CD14-positive monocyte (primary cell): ENCODE measurements at regions not wholly inside any gene's neighbourhood (a gene's known extent, or its start where the extent isn't known, plus 50 kb on each side); places are given as distances from the start of the nearest gene placed in this dataset.

ENCODE experiments used
- DNase-seq, 3 donors: peaks; one replicate each; pipeline ENCODE4 v3.0.0-alpha.2; 2011 to 2022
- H2AFZ ChIP-seq: 2 replicates; pipeline ENCODE4 v1.6.0; 2012; ENCODE audit warnings: mild to moderate bottlenecking, low read depth, low read length, inconsistent platforms; ENCODE audit not compliant: insufficient read depth, poor library complexity, severe bottlenecking
- H3K27ac ChIP-seq, 2 donors: 1 replicate in 1 of 2; 2 replicates in 1 of 2; pipeline ENCODE4 v1.5.1; 2012 to 2013; ENCODE audit warnings: low read length in 2 of 2, control low read depth in 1 of 2, inconsistent platforms in 1 of 2, low read depth in 1 of 2, mild to moderate bottlenecking in 1 of 2
- H3K27me3 ChIP-seq, 2 donors: one replicate each; pipeline versions ENCODE4 v1.6.0 to v1.6.1; 2011 to 2013; ENCODE audit warnings: low read length in 2 of 2; ENCODE audit not compliant: control insufficient read depth in 2 of 2, insufficient read depth in 2 of 2
- H3K36me3 ChIP-seq, 2 donors: replicated peaks in 1 of 2; 1 replicate in 1 of 2; 2 replicates in 1 of 2; pipeline versions ENCODE4 v1.5.1 to v1.6.1; 2012 to 2013; ENCODE audit warnings: low read length in 2 of 2, control low read depth in 1 of 2, inconsistent platforms in 1 of 2, mild to moderate bottlenecking in 1 of 2; ENCODE audit not compliant: insufficient read depth in 2 of 2, control insufficient read depth in 1 of 2
- H3K4me1 ChIP-seq, 2 donors: 1 replicate in 1 of 2; 2 replicates in 1 of 2; pipeline versions ENCODE4 v1.5.1 to v1.6.1; 2012 to 2013; ENCODE audit warnings: low read length in 2 of 2, control low read depth in 1 of 2, inconsistent platforms in 1 of 2, mild to moderate bottlenecking in 1 of 2, moderate library complexity in 1 of 2; ENCODE audit not compliant: insufficient read depth in 2 of 2, control insufficient read depth in 1 of 2
- H3K4me2 ChIP-seq: replicated peaks from 2 replicates; pipeline ENCODE3; 2012; ENCODE audit warnings: low read length, moderate library complexity, mild to moderate bottlenecking; ENCODE audit not compliant: poor library complexity, severe bottlenecking; ENCODE audit errors: extremely low read depth
- H3K4me3 ChIP-seq, 3 experiments: fragments of 200-600 bp in 1 of 3; sonication (generic) in 1 of 3; replicated peaks in 1 of 3; 1 replicate in 2 of 3; 2 replicates in 1 of 3; pipeline ENCODE4 v1.5.1; 2011 to 2013; ENCODE audit warnings: low read length in 3 of 3, mild to moderate bottlenecking in 3 of 3, control low read depth in 2 of 3, low read depth in 2 of 3, inconsistent platforms in 1 of 3, moderate library complexity in 1 of 3
- H3K79me2 ChIP-seq: 2 replicates; pipeline ENCODE4 v1.6.0; 2012; ENCODE audit warnings: mild to moderate bottlenecking, control low read depth, inconsistent platforms, low read length, moderate library complexity; ENCODE audit not compliant: insufficient read depth
- H3K9ac ChIP-seq: 2 replicates; pipeline ENCODE4 v1.6.0; 2017; ENCODE audit warnings: low read length, mild to moderate bottlenecking; ENCODE audit not compliant: insufficient read depth, poor library complexity, severe bottlenecking
- H3K9me3 ChIP-seq, 2 donors: replicated peaks in 1 of 2; 1 replicate in 1 of 2; 2 replicates in 1 of 2; pipeline versions ENCODE4 v1.5.1 to v1.6.1; 2012 to 2013; ENCODE audit warnings: low read length in 2 of 2, control low read depth in 1 of 2; ENCODE audit not compliant: control insufficient read depth in 1 of 2, insufficient read depth in 1 of 2
- H4K20me1 ChIP-seq: 2 replicates; pipeline ENCODE4 v1.6.0; 2012; ENCODE audit warnings: mild to moderate bottlenecking, low read length, control low read depth, moderate library complexity; ENCODE audit not compliant: insufficient read depth
- H3K27ac Mint-ChIP-seq, 7 donors: one replicate each; pipeline ENCODE4 v1.8.0; 2020; ENCODE audit warnings: mild to moderate bottlenecking in 7 of 7, mixed read lengths in 7 of 7, moderate library complexity in 6 of 7, inconsistent platforms in 2 of 7
- H3K27me3 Mint-ChIP-seq, 3 donors: one replicate each; pipeline ENCODE4 v1.8.0; 2021 to 2022; ENCODE audit warnings: low read depth in 3 of 3, mild to moderate bottlenecking in 3 of 3, mixed read lengths in 3 of 3, moderate library complexity in 3 of 3, inconsistent platforms in 1 of 3
- H3K36me3 Mint-ChIP-seq, 2 donors: one replicate each; pipeline ENCODE4 v1.8.0; 2020; ENCODE audit warnings: mixed read lengths in 2 of 2, inconsistent platforms in 1 of 2, mild to moderate bottlenecking in 1 of 2
- H3K4me1 Mint-ChIP-seq: one replicate; pipeline ENCODE4 v1.8.0; 2020; ENCODE audit warnings: mild to moderate bottlenecking, mixed read lengths
- H3K4me3 Mint-ChIP-seq, 2 donors: one replicate each; pipeline ENCODE4 v1.8.0; 2020; ENCODE audit warnings: mild to moderate bottlenecking in 2 of 2, mixed read lengths in 2 of 2, moderate library complexity in 1 of 2
- H3K9me3 Mint-ChIP-seq, 7 donors: one replicate each; pipeline ENCODE4 v1.8.0; 2020 to 2022; ENCODE audit warnings: mixed read lengths in 7 of 7, mild to moderate bottlenecking in 6 of 7, moderate library complexity in 6 of 7, inconsistent platforms in 2 of 7
- WGBS: methylation state at CpG from one replicate; pipeline ENCODE4 v1.1.5; 2013; ENCODE audit warnings: missing lambda C conversion rate; ENCODE audit not compliant: insufficient coverage; 5-methylcytosine and 5-hydroxymethylcytosine counted together
- intact Hi-C, 2 donors: fragments of 100-400 bp; cut with micrococcal nuclease; formaldehyde crosslinking; loops; one replicate each; pipeline versions ENCODE4 v1.15.0 to v1.15.1; 2023
- TF ChIP-seq, protein P1 (sequence below): fragments of 200-600 bp; IDR thresholded peaks from one replicate; pipeline ENCODE4 v1.8.0; 2022; ENCODE audit warnings: antibody characterized with exemption, mild to moderate bottlenecking

DNA sequence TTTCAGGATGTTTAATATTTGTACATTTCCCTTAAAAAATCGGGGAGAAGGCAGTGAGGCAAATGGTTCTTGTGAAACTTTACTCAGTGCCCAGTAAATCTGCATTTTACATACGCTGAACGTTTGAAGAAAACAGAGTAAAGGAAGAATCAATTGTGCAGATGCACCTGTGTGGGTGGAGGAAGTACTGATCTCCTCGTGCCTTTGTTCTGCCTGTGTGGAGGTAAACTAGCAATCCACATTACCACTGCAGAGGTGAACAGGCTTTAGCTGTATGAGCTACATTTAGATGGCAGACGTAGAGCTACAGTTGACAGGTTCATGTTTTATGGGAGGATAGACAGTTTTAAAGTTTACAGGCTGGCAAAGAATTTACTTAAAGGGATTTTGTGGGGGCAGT lies 62.7 kb upstream of the VIPR2 start:
- Histone ChIP-seq H3K4me3 (no peak overlapping the region), H3K36me3 (no peaks in the 10 kb centered on the region), H2AFZ (no peak overlapping the region), H3K9me3 (peaks cover 0 to 5% of the 10 kb centered on the region in 2 donors), H3K4me1 (no peaks in the 10 kb centered on the region), H3K79me2 (no peaks in the 10 kb centered on the region), H3K27me3 (no peaks in the 10 kb centered on the region), H3K27ac (no peak overlapping the region), H3K4me2 (no peak overlapping the region), H4K20me1 (no peaks in the 10 kb centered on the region), H3K9ac (no peak overlapping the region)
- no peak for DNase-seq
- Mint-ChIP-seq H3K36me3 (no peaks in the 10 kb centered on the region), H3K27me3 (peaks cover 1 to 2% (median 2%) of the 10 kb centered on the region in 3 donors), H3K4me3 (no peak overlapping the region), H3K27ac (no peak overlapping the region), H3K4me1 (no peaks in the 10 kb centered on the region), H3K9me3 (peaks cover 0 to 9% (median 0%) of the 10 kb centered on the region in 7 donors)
- TF ChIP-seq, protein P1, sequence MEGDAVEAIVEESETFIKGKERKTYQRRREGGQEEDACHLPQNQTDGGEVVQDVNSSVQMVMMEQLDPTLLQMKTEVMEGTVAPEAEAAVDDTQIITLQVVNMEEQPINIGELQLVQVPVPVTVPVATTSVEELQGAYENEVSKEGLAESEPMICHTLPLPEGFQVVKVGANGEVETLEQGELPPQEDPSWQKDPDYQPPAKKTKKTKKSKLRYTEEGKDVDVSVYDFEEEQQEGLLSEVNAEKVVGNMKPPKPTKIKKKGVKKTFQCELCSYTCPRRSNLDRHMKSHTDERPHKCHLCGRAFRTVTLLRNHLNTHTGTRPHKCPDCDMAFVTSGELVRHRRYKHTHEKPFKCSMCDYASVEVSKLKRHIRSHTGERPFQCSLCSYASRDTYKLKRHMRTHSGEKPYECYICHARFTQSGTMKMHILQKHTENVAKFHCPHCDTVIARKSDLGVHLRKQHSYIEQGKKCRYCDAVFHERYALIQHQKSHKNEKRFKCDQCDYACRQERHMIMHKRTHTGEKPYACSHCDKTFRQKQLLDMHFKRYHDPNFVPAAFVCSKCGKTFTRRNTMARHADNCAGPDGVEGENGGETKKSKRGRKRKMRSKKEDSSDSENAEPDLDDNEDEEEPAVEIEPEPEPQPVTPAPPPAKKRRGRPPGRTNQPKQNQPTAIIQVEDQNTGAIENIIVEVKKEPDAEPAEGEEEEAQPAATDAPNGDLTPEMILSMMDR: no peak
- intact Hi-C loops: no loop called here
- 39% methylated on average over 2 of the region's 5 CpGs for WGBS

GRCh38 chr7:159205833-159206232 lies 61.2 kb upstream of the VIPR2 start:
- no peak overlapping the region for H3K27ac Mint-ChIP-seq
- H3K36me3 Mint-ChIP-seq: no peaks in the 10 kb centered on the region
- intact Hi-C loops: no loop called here
- H3K4me2 ChIP-seq: no peak overlapping the region
- no peak overlapping the region for H2AFZ ChIP-seq
- peaks cover 0 to 5% of the 10 kb centered on the region in 2 donors for H3K9me3 ChIP-seq
- TF ChIP-seq, protein P1: no peak
- H3K4me1 Mint-ChIP-seq: no peaks in the 10 kb centered on the region
- H3K27me3 Mint-ChIP-seq: peaks cover 1 to 2% (median 2%) of the 10 kb centered on the region in 3 donors
- no peaks in the 10 kb centered on the region for H3K27me3 ChIP-seq
- H3K36me3 ChIP-seq: no peaks in the 10 kb centered on the region
- H3K4me1 ChIP-seq: no peaks in the 10 kb centered on the region
- no peak overlapping the region for H3K27ac ChIP-seq
- no peak overlapping the region for H3K4me3 Mint-ChIP-seq
- H3K4me3 ChIP-seq: no peak overlapping the region
- H3K9ac ChIP-seq: no peak overlapping the region
- peaks cover 0 to 9% (median 0%) of the 10 kb centered on the region in 7 donors for H3K9me3 Mint-ChIP-seq
- 84% methylated on average over 5 of the region's 5 CpGs for WGBS
- no peaks in the 10 kb centered on the region for H4K20me1 ChIP-seq
- DNase-seq: no peak
- no peaks in the 10 kb centered on the region for H3K79me2 ChIP-seq
